SK-N-SH (cell line): ENCODE measurements at regions not wholly inside any gene's neighbourhood (a gene's known extent, or its start where the extent isn't known, plus 50 kb on each side); places are given as distances from the start of the nearest gene placed in this dataset.

Source experiments
- CTCF ChIA-PET: fragments of 300-600, 350-600 bp; formaldehyde crosslinking; extraction: SDS; loops from one replicate; lab custom pipeline; 2021; lab: Yijun Ruan, JAX
- POLR2A ChIA-PET: fragments of 350-600 bp; sonication (Branson Sonifier 250); formaldehyde crosslinking; extraction: SDS; loops from one replicate; lab custom pipeline; 2020; ENCODE audit warnings: antibody characterized with exemption, inconsistent platforms; lab: Yijun Ruan, JAX
- DNase-seq: peaks from one replicate; pipeline ENCODE4 v3.0.0; 2012
- H2AFZ ChIP-seq: fragments of 200-600 bp; sonication (generic); 2 replicates; pipeline ENCODE4 v1.8.1; 2016; ENCODE audit warnings: antibody characterized with exemption, mild to moderate bottlenecking, low read depth
- H3F3A ChIP-seq: fragments of 200-600 bp; sonication (generic); replicated peaks from 2 replicates; pipeline ENCODE3; 2016; ENCODE audit warnings: antibody characterized with exemption, mild to moderate bottlenecking; ENCODE audit not compliant: insufficient read depth
- H3K27ac ChIP-seq, 2 experiments: fragments of 200-500 bp in 1 of 2; fragments of 200-600 bp in 1 of 2; sonication (Bioruptor generic) in 1 of 2; sonication (generic), shearing (Covaris generic) in 1 of 2; 2 replicates each; pipeline versions ENCODE4 v1.5.1 to v1.6.1; 2014 to 2016; ENCODE audit warnings: low read depth in 2 of 2, inconsistent platforms in 1 of 2, low read length in 1 of 2, mild to moderate bottlenecking in 1 of 2, mixed read lengths in 1 of 2
- H3K27me3 ChIP-seq: fragments of 200-600 bp; sonication (generic), shearing (Covaris generic); 2 replicates; pipeline ENCODE4 v1.6.1; 2016; ENCODE audit warnings: mixed run types; ENCODE audit not compliant: insufficient read depth
- H3K36me3 ChIP-seq, 2 experiments: fragments of 200-500 bp in 1 of 2; fragments of 200-600 bp in 1 of 2; sonication (Bioruptor generic) in 1 of 2; sonication (generic) in 1 of 2; replicated peaks in 1 of 2; 2 replicates each; pipeline versions ENCODE3 to v1.5.1; 2014 to 2016; ENCODE audit warnings: low read length in 1 of 2, mild to moderate bottlenecking in 1 of 2; ENCODE audit not compliant: insufficient read depth in 2 of 2, control insufficient read depth in 1 of 2
- H3K4me1 ChIP-seq, 2 experiments: fragments of 200-500 bp in 1 of 2; fragments of 200-600 bp in 1 of 2; sonication (Bioruptor generic) in 1 of 2; sonication (generic), shearing (Covaris generic) in 1 of 2; 2 replicates each; pipeline versions ENCODE4 v1.5.1 to v1.6.1; 2014 to 2016; ENCODE audit warnings: low read depth in 1 of 2, low read length in 1 of 2, mixed run types in 1 of 2; ENCODE audit not compliant: insufficient read depth in 2 of 2, control insufficient read depth in 1 of 2
- H3K4me2 ChIP-seq: fragments of 200-600 bp; sonication (generic), shearing (Covaris generic); 2 replicates; pipeline ENCODE4 v1.6.1; 2017; ENCODE audit warnings: mixed run types
- H3K4me3 ChIP-seq, 2 experiments: fragments of 200-500 bp in 1 of 2; fragments of 200-600 bp in 1 of 2; sonication (Bioruptor generic) in 1 of 2; sonication (generic), shearing (Covaris generic) in 1 of 2; 2 replicates each; pipeline versions ENCODE4 v1.5.1 to v1.8.1; 2014 to 2016; ENCODE audit warnings: low read depth in 2 of 2, inconsistent platforms in 1 of 2, low read length in 1 of 2, mild to moderate bottlenecking in 1 of 2, mixed read lengths in 1 of 2, moderate library complexity in 1 of 2
- H3K79me2 ChIP-seq: fragments of 200-600 bp; sonication (generic); 2 replicates; pipeline ENCODE4 v1.8.1; 2017; ENCODE audit warnings: mild to moderate bottlenecking; ENCODE audit not compliant: insufficient read depth
- H3K9ac ChIP-seq: fragments of 200-600 bp; sonication (generic); 2 replicates; pipeline ENCODE4 v1.6.1; 2017; ENCODE audit warnings: mixed run types
- H3K9me2 ChIP-seq: fragments of 200-600 bp; sonication (generic); 2 replicates; pipeline ENCODE4 v1.6.1; 2017; ENCODE audit warnings: mixed run types
- H3K9me3 ChIP-seq: fragments of 200-600 bp; sonication (generic); 2 replicates; pipeline ENCODE4 v1.6.1; 2017; ENCODE audit warnings: mixed run types, mild to moderate bottlenecking, moderate library complexity
- H4K20me1 ChIP-seq: fragments of 200-600 bp; sonication (generic); 2 replicates; pipeline ENCODE4 v1.6.1; 2017; ENCODE audit warnings: mild to moderate bottlenecking, mixed run types; ENCODE audit not compliant: insufficient read depth
- ELF1 ChIP-seq: IDR thresholded peaks from 2 replicates; pipeline ENCODE4 v1.4.0; 2012
- EZH2phosphoT487 ChIP-seq: fragments of 200-600 bp; sonication (generic); IDR thresholded peaks from 2 replicates; pipeline ENCODE4 v1.6.1; 2017; ENCODE audit warnings: low read depth, mixed run types, mild to moderate bottlenecking, antibody characterized with exemption, moderate library complexity, borderline replicate concordance
- FOSL2 ChIP-seq: IDR thresholded peaks from 2 replicates; pipeline ENCODE4 v1.4.0; 2012; ENCODE audit warnings: low read depth, mild to moderate bottlenecking, moderate library complexity, borderline replicate concordance
- FOXM1 ChIP-seq: IDR thresholded peaks from 2 replicates; pipeline ENCODE4 v1.4.0; 2012; ENCODE audit warnings: low read depth, mild to moderate bottlenecking
- MEF2A ChIP-seq: IDR thresholded peaks from 2 replicates; pipeline ENCODE4 v1.4.0; 2012; ENCODE audit warnings: low read depth, borderline replicate concordance
- SIN3A ChIP-seq: IDR thresholded peaks from 2 replicates; pipeline ENCODE4 v1.6.1; 2012; ENCODE audit warnings: low read depth, mild to moderate bottlenecking, low read length, moderate library complexity, borderline replicate concordance
- SMC3 ChIP-seq: IDR thresholded peaks from 2 replicates; pipeline ENCODE4 v1.6.1; 2012; ENCODE audit warnings: low read depth, low read length, improper control_type of control experiment
- TAF1 ChIP-seq: IDR thresholded peaks from 2 replicates; pipeline ENCODE4 v1.6.1; 2012; ENCODE audit warnings: low read depth, mild to moderate bottlenecking, low read length, moderate library complexity, borderline replicate concordance
- TEAD4 ChIP-seq: IDR thresholded peaks from 2 replicates; pipeline ENCODE4 v1.4.0; 2012; ENCODE audit warnings: mild to moderate bottlenecking, borderline replicate concordance; ENCODE audit not compliant: insufficient read depth
- USF2 ChIP-seq: fragments of 150-350 bp; IDR thresholded peaks from 2 replicates; pipeline ENCODE4 v1.6.1; 2017; ENCODE audit warnings: antibody characterized with exemption, low read length, low read depth, borderline replicate concordance
- WGBS: methylation state at CpG from one replicate; pipeline ENCODE4 v1.1.6; 2017; ENCODE audit warnings: low lambda C conversion rate; 5-methylcytosine and 5-hydroxymethylcytosine counted together
- TF ChIP-seq, protein P1 (sequence below): IDR thresholded peaks from 2 replicates; pipeline ENCODE4 v1.4.0; 2012; ENCODE audit warnings: low read depth, borderline replicate concordance

GRCh38 chr3:81293156-81293555 lies 468.3 kb downstream of the GBE1 start:
- ChIA-PET CTCF (interaction anchor here (1.0 to 2.0 kb wide), 2 partner anchors 9 to 13 kb away, joined by 3 to 8 read pairs; no protein-coding TSS in a partner anchor), POLR2A (interaction anchor here (0.6 kb wide), 1 partner anchor 92 kb away, joined by 3 read pairs; no protein-coding TSS in a partner anchor)
- H3K79me2 ChIP-seq = no peaks in the 10 kb centered on the region
- H4K20me1 ChIP-seq = no peaks in the 10 kb centered on the region
- no peaks in the 10 kb centered on the region for H3K27me3 ChIP-seq
- no peak overlapping the region for H2AFZ ChIP-seq
- no peak overlapping the region for H3K4me3 ChIP-seq
- H3F3A ChIP-seq = peaks cover 10% of the 10 kb centered on the region
- H3K27ac ChIP-seq = no peak overlapping the region
- H3K36me3 ChIP-seq = no peaks in the 10 kb centered on the region
- no peak overlapping the region for H3K4me2 ChIP-seq
- TF ChIP-seq TEAD4 (no peak), TAF1 (no peak), EZH2phosphoT487 (no peak), FOSL2 (no peak), SMC3 (no peak), FOXM1 (no peak), USF2 (no peak), ELF1 (no peak)
- WGBS = 67% methylated on average over 3 of the region's 3 CpGs
- no peak overlapping the region for H3K9ac ChIP-seq
- H3K4me1 ChIP-seq = peaks cover 0 to 4% of the 10 kb centered on the region in 2 experiments; a peak in 2 of 4 replicates
- no peaks in the 10 kb centered on the region for H3K9me2 ChIP-seq
- DNase-seq = no peak
- no peaks in the 10 kb centered on the region for H3K9me3 ChIP-seq

GRCh38 chr3:81291586-81291985 lies 469.9 kb downstream of the GBE1 start:
- Histone ChIP-seq H3K36me3 (no peaks in the 10 kb centered on the region), H3K79me2 (no peaks in the 10 kb centered on the region), H3K27me3 (no peaks in the 10 kb centered on the region), H2AFZ (no peak overlapping the region), H3K9ac (no peak overlapping the region), H3K4me3 (no peak overlapping the region), H3K4me1 (peaks cover 0 to 4% of the 10 kb centered on the region in 2 experiments; a peak in 2 of 4 replicates), H3K9me3 (no peaks in the 10 kb centered on the region), H4K20me1 (no peaks in the 10 kb centered on the region), H3K4me2 (no peak overlapping the region), H3F3A (peaks cover 17% of the 10 kb centered on the region), H3K27ac (no peak overlapping the region), H3K9me2 (no peaks in the 10 kb centered on the region)
- TF ChIP-seq MEF2A (no peak), ELF1 (no peak), TEAD4 (no peak), EZH2phosphoT487 (no peak), SIN3A (no peak)
- TF ChIP-seq, protein P1, sequence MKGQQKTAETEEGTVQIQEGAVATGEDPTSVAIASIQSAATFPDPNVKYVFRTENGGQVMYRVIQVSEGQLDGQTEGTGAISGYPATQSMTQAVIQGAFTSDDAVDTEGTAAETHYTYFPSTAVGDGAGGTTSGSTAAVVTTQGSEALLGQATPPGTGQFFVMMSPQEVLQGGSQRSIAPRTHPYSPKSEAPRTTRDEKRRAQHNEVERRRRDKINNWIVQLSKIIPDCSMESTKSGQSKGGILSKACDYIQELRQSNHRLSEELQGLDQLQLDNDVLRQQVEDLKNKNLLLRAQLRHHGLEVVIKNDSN = no peak
- 81% methylated on average over 1 of the region's 1 CpG for WGBS
- CTCF ChIA-PET = no interaction called here
- POLR2A ChIA-PET = no interaction called here
- no peak for DNase-seq
